GM18909 (cell line): ENCODE measurements at regions not wholly inside any gene's neighbourhood (a gene's known extent, or its start where the extent isn't known, plus 50 kb on each side); places are given as distances from the start of the nearest gene placed in this dataset.

Experiments used
- ATAC-seq: cut with Tn5 transposase; IDR thresholded peaks from one replicate; pipeline ENCODE4 v1.9.1; 2021; ENCODE audit warnings: mild to moderate bottlenecking; ENCODE audit not compliant: unreplicated experiment, poor library complexity

- peak; percentile 80 for ATAC-seq
These were observed 216.1 kb downstream of the MEF2C start for GRCh38 chr5:88666761-88667495.

- no peak for ATAC-seq
These were observed 217.2 kb downstream of the MEF2C start for GRCh38 chr5:88665750-88666215.

DNA sequence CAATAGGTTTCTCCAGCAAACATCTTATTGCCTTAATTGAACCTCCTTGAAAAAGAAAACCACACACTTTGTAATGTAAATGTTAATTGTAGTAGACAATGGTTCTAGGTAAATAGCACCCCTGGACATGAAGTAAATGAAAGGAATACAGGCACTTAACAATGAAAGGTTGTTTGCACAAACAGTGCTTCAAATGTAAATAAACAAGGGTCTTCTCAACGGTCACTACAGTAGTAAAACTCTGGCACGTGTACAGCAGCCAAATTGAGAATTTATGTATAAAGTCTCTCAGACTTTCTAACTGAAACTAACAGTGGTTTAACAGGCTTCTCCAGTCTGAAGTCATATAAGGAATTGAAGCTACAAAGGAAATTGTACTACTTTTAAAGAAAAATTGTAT lies 218.3 kb downstream of the MEF2C start:
- ATAC-seq, result no peak

DNA sequence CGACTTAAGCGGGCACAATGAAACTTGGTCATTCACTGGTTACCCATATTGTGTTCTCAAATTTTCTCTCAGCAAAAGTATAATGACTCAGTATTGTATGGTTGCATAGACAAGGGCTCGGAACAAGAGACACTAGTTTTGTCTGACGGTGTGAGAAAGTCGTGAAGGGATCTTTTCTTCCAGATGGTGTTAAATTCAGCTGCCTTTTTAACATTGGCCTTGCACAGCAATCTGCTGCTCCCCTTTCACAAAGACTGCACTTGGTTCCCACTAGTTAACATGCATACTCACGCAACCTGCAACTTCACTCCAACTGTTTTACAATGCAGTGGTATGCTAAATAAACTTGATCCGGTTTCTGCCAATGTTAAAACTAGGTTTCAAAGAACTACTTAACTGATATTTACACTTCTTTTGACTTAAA lies 219.2 kb downstream of the MEF2C start:
- no peak for ATAC-seq

GRCh38 chr5:88662846-88663245 lies 220.1 kb downstream of the MEF2C start:
- ATAC-seq, result no peak

DNA sequence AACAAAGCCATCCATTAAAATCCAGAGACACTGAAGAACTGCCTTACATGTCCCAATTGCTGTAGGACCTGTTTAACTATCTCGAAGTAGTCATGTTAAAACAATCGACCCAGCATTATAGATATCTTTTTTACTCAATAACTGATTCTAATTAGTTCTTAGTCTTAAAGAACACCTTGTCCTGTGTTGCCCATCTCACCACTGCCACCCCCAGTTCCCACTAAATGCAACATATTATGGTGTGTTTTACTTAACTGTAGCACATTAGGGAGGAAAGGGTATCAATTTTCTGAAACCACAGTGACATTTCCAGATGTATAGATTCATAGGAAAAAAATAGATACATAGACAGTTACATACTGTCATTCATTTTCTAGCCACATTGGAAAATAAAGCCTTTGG lies 221.2 kb downstream of the MEF2C start:
- ATAC-seq, result no peak

DNA sequence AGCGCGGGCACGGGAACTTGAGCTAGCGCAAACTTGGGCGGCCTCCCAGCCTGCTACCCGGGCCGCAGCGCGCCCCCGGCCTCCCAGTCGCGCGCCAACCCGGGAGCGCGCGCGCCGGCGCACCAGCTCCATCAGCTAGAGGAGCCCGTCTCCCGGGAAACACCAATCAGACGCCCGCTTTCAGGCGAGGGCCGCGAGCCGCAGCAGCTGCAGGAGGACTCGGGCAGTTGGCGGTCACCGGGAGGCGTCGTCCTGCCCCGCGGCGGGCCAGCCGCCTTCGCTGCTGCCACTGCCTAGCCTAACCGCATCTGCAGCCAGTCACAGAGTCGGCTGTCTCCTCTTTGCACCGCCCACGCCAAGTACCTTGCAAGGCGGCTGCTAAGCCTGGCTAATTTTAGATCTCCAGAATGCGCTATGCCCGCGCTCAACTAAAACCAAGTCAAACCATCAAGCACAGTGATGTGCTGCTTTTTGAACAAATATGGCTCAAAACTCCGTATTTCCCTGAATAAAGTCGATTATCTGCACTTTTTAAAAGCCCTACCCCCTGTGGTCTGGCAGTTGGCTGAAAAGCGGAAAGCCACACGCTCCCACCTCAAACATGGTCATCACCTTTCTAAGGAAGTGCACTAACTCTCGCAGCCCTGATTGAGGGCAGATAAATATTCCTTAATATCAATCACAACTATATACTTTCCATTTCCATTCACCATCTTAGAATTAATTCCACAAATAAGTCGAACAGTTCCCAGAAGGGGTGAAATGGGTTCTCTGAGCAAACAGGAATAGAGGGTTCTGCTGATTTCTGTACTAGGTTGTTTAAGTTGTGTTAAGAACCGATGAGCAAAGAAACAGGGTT lies 221.8 kb downstream of the MEF2C start:
- ATAC-seq, result peak; percentile 72

DNA sequence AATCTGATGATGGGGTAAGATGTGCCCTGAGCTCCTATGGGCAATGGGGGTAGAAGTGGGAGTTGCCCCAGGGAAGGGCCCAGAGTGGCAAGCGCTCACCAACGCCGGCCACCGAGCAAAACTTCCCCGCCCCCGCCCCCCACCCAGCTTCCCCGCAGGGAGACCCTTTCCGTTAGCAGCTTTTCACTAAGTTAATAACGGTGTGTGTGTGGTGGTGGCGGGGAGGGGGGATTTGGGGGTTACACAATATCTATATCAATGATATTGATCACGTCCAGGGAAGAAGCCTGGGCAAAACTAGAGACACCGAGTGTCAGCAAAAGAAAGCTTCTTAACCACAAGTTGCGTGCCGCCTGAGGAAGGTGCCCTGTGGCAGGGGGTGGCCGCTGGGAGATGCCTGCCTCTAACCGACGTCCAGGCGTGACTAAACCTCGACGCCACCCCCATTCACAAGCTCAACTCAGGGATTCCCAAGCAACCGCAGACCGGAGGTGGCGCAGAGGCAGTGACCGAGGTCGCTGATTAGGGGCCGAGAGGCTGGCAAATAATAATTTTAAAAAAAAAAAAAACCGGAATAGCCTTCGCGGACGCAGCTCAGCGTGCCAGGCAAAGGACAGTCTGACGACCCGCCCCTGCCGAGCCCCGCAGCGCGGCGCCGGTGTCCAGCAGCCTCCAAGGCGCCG lies 222.6 kb downstream of the MEF2C start:
- peak; percentile 36 for ATAC-seq

- peak; percentile 53 for ATAC-seq
These were observed 223.3 kb downstream of the MEF2C start for GRCh38 chr5:88659529-88660263.

DNA sequence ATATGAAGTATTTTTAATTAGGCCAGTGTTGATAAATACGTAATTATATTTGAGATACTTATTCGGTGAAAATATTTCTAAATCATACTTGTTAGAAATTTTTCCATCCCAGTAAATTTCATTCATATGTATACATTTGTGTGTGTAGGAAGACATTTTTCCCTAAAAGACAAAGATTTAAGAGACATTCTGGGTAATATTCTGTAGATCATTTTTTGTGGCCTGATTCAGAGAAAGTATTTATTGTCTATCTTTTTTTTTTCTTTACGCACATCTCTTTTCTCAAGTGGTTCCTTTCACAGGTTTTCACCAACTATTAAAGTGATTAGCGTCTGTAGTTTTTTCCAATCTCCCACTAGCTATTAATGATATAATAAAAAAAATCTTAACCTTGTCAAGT lies 224.1 kb downstream of the MEF2C start:
- ATAC-seq, result no peak

DNA sequence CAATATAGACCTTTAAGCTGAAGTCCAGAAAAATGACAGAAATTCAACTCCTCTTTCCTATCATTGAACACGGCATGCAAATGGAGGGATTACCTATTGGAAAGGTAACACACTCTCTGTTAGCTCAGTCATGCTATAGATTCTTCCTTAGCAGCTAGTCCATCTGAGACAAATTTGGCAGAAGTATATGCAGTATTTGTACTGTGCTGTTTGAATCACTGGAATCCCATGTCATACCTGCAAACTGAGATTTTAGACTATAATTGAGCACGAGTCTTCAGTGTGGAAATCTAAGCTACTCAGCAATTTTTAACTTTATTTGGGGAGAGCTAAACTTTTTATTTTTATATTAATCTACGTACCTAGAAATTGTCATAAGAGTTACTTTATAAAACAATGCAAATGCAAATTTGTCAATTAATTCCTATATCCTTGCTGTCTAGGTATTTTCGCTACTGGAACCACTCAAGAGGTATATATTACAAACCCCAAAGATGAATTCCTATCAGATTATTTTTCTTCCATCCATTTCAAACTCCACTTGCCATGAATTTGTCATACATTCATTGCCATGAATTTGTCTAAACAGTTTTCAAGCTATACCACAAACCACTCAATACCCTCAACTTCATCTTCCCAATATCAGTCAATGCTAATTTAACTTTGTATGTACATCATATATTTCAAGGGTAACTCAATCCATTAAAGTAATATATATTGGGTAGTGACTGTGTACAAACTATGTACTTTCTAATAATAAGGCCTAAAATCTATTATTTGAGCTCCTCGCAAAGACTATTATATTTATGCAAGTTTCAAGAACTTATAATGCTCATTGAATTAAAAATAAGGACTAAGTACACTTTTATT lies 224.8 kb downstream of the MEF2C start:
- no peak for ATAC-seq

DNA sequence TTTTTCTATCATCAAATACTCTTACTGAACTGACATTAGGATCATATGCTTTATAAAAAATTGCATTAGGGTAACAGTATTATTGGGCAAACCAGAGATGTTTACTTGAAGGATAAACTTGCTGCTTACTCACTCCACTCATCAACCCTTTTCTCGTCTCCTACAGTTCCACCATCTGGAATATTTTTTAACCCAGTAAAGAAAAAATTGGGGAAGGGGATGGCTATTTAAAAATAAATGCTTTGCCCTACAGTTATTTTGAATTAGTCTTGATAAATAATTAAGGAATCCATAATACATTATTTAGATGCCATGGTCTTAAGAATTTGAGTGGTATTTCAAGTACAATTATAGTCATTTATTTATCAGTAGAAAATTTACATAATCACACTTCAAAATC lies 225.8 kb downstream of the MEF2C start:
- no peak for ATAC-seq

DNA sequence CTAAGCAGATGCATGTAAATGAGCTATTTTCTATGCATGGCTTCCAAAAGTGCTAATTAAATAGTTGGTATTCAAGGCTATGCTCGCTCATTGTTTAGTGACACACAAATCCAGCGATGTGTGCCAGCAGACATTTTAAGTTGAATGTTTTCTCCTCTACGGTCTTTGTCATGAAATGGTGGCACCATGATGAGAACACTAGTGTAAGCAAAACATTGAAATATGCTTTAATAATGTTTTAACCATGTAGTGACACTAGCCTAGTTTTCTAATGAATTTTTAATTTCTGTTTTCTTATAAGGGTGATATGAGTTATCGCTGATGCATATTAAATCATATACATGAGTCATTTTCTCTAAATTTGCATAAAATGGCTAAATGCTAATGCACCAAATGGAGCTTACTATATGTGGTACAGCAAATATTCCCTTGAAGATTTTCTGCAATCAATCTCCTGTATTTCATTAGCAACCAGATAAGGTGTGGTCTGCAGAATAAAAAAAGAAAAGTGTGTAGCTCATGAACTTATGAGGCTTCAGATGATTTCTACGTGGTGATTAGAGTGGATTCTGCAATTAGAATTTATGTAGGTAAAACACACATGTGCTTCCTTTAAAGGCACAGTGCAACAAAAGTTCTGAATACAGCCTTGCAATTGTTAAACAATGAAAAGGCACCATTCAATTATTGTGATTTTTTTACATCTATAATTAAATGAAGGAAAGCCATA lies 226.6 kb downstream of the MEF2C start:
- no peak for ATAC-seq

- no peak for ATAC-seq
These were observed 229.5 kb downstream of the MEF2C start for GRCh38 chr5:88653471-88653870.

GRCh38 chr5:88647901-88648300 lies 235.1 kb downstream of the MEF2C start:
- ATAC-seq, result no peak

- no peak for ATAC-seq
These were observed 236.1 kb downstream of the MEF2C start for GRCh38 chr5:88646866-88647265.

- ATAC-seq, result no peak
These were observed 238.3 kb downstream of the MEF2C start for GRCh38 chr5:88644676-88645075.

GRCh38 chr5:88643315-88643714 lies 239.7 kb downstream of the MEF2C start:
- no peak for ATAC-seq

DNA sequence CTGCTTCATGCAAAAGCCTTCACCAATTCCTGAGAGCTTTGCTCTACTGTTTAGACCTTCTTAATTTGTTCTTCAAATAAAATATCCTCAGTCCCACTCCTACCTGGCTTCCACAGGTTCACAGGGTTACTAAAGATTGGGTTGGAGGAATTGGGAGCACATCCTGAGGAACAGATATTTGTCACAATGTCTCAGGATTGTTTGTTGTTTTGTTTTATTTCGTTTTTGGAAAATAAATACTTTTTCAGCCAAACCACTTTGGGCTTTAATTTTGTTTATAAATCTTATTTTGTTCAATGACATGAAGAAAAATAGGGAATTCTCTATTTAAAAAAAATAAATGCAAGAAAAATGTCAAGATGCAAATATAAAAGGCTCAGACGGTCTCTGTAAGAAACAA lies 249.0 kb downstream of the MEF2C start:
- no peak for ATAC-seq
